ENCODE measurements at regions not wholly inside any gene's neighbourhood (a gene's known extent, or its start where the extent isn't known, plus 50 kb on each side); places are given as distances from the start of the nearest gene placed in this dataset.
"Not testable (repeated sequence)": the region's sequence is repeated elsewhere in the genome, so short reads cannot be mapped to it uniquely, and the experiment has no call there.

DNA sequence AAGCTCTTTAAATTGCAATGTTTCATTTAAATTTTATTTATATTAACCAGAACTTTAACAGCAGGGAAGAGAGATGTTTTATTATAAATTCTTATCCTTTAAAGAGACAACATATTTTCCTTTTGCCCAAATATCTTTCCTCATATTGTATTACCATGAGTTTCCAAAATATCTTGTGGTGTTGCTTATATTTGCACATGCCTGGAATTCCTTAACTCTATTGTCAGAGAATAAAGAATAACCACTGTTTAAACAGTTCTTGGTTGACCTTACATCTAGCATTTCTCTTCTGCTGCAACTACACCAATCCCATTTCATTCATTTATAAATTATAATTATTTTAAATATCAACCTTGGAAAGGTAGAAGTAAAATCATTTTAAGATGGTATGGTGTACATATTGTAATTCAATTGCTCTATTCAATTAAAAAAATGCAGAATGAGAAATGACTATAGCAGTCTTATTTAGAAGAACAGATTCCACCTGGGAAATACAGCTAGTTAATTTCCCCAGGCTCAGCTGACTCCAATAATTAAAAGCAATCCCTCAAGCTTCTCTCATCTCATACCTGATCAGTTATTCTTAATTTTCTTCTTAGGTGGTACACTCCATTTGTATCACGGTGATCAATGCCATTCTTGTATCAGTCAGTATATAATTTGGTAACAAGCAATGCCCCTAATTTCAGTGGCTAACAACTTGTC lies 923.3 kb downstream of the KCNA4 start:
- Histone ChIP-seq H3K9me3 (ENCODE audit: control insufficient read depth in 5 of 5, low read length in 5 of 5) (peaks cover 0 to 4% (median 0%) of the 10 kb centered on the region in 5 donors), H3K27me3 (ENCODE audit: control insufficient read depth in 5 of 5, insufficient read depth in 4 of 5, low read length in 5 of 5) (no peaks in the 10 kb centered on the region), H3K4me1 (ENCODE audit: control insufficient read depth in 5 of 5, insufficient read depth in 5 of 5, low read length in 5 of 5) (no peaks in the 10 kb centered on the region), H3K9ac (ENCODE audit: low read length in 5 of 5) (no peak overlapping the region), H3K36me3 (ENCODE audit: control insufficient read depth in 5 of 5, insufficient read depth in 5 of 5, low read length in 5 of 5) (no peaks in the 10 kb centered on the region), H3K4me3 (ENCODE audit: low read depth in 1 of 5, low read length in 5 of 5) (no peak overlapping the region), H3K27ac (ENCODE audit: low read depth, low read length) (no peak overlapping the region)

DNA sequence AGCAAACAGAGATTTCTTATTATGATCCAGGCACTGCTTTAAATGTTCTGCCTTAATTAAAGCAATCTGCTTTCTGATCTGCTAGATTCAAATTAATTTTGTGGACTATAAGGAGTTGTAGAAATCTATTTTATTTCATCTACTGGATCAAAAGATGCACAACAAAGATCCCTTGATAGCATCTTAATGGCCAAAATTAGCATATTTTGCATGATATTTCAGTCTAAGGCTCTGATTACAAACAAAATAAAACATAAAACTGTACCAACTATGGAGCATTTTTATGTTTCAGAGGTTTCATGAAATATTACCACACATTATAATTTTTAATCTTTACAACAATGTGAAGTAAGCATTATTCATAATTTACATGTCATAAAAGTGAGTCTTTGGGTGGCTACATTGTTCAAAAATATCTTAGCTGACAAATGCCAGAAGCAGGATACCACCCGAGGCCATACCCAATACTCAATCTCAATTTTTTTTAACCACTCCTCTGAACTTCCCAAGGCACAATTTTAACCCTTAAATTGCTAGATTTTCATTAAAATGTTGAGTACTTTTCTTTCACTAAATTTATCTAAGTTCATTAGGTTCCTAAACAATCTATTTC lies 929.5 kb downstream of the KCNA4 start:
- H3K4me3 ChIP-seq (ENCODE audit: low read depth in 1 of 5, low read length in 5 of 5), result no peak overlapping the region

DNA sequence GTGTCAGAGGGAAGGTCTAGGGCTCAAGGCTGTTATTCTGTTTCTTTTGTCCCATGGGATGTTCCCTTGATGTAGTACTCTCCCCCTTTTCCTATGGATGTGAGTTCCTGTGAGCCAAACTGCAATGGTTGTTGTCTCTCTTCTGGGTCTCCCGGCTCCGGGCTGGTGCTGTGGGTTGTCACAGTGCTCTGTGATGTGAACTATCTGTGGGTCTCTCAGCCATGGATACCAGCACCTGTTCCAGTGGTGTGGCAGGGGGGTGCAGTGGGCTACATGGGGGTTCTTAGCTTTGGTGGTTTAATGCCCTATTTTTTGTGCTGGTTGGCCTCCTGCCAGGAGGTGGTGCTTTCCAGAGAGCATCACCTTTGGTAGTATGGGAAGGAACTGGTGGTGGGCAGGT lies 941.1 kb downstream of the KCNA4 start:
- no peak overlapping the region for H3K9ac ChIP-seq (ENCODE audit: low read length in 5 of 5)
- H3K4me3 ChIP-seq (ENCODE audit: low read depth in 1 of 5, low read length in 5 of 5), result no peak overlapping the region
- no peaks in the 10 kb centered on the region for H3K4me1 ChIP-seq (ENCODE audit: control insufficient read depth in 5 of 5, insufficient read depth in 5 of 5, low read length in 5 of 5)
- H3K36me3 ChIP-seq (ENCODE audit: control insufficient read depth in 5 of 5, insufficient read depth in 5 of 5, low read length in 5 of 5), result no peaks in the 10 kb centered on the region
- H3K27me3 ChIP-seq (ENCODE audit: control insufficient read depth in 5 of 5, insufficient read depth in 4 of 5, low read length in 5 of 5), result no peaks in the 10 kb centered on the region
- H3K9me3 ChIP-seq (ENCODE audit: control insufficient read depth in 5 of 5, low read length in 5 of 5), result peaks cover 0 to 7% (median 6%) of the 10 kb centered on the region in 5 donors
- no peak overlapping the region for H3K27ac ChIP-seq (ENCODE audit: low read depth, low read length)

More for the DNA sequence above, 929.5 kb downstream of the KCNA4 start:
- Histone ChIP-seq H3K4me1 (ENCODE audit: control insufficient read depth in 5 of 5, insufficient read depth in 5 of 5, low read length in 5 of 5) (no peaks in the 10 kb centered on the region), H3K36me3 (ENCODE audit: control insufficient read depth in 5 of 5, insufficient read depth in 5 of 5, low read length in 5 of 5) (no peaks in the 10 kb centered on the region), H3K27me3 (ENCODE audit: control insufficient read depth in 5 of 5, insufficient read depth in 4 of 5, low read length in 5 of 5) (no peaks in the 10 kb centered on the region), H3K9me3 (ENCODE audit: control insufficient read depth in 5 of 5, low read length in 5 of 5) (peaks cover 0 to 7% (median 3%) of the 10 kb centered on the region in 5 donors), H3K27ac (ENCODE audit: low read depth, low read length) (no peak overlapping the region), H3K9ac (ENCODE audit: low read length in 5 of 5) (no peak overlapping the region)

DNA sequence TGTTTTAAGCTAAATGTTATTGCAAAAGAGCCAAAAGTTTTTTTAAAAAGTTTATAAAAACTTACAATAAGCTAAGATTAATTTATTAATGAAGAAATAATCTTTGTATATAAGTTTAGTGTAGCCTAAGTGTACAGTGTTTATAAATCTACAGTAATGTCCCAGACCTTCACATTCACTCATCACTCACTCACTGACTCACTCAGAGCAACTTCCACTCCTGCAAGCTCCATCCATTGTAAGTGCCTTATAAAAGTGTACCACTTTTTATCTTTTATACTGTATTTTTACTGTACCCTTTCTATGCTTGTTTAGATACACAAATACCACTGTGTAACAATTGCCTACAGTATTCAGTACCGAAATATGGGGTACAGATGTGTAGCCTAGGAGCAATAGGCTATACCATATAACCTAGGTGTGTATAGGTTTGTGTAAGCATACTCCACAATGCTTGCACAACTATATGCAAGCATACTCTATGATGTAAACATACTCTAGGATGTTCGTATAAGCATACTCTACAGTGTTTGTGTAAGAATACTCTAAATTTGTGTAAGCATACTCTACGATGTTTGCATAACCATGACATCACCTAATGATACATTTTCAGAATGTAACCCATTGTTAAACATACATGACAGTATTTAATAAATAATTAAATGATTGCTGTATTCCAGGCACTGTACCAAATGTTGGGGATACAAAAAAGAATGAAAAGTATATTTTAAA lies 953.0 kb downstream of the KCNA4 start:
- H3K27ac ChIP-seq (ENCODE audit: low read depth, low read length), result no peak overlapping the region
- no peaks in the 10 kb centered on the region for H3K9me3 ChIP-seq (ENCODE audit: control insufficient read depth in 5 of 5, low read length in 5 of 5)
- H3K4me3 ChIP-seq (ENCODE audit: low read depth in 1 of 5, low read length in 5 of 5), result no peak overlapping the region
- H3K9ac ChIP-seq (ENCODE audit: low read length in 5 of 5), result no peak overlapping the region
- H3K4me1 ChIP-seq (ENCODE audit: control insufficient read depth in 5 of 5, insufficient read depth in 5 of 5, low read length in 5 of 5), result no peaks in the 10 kb centered on the region
- H3K27me3 ChIP-seq (ENCODE audit: control insufficient read depth in 5 of 5, insufficient read depth in 4 of 5, low read length in 5 of 5), result no peaks in the 10 kb centered on the region
- H3K36me3 ChIP-seq (ENCODE audit: control insufficient read depth in 5 of 5, insufficient read depth in 5 of 5, low read length in 5 of 5), result no peaks in the 10 kb centered on the region

DNA sequence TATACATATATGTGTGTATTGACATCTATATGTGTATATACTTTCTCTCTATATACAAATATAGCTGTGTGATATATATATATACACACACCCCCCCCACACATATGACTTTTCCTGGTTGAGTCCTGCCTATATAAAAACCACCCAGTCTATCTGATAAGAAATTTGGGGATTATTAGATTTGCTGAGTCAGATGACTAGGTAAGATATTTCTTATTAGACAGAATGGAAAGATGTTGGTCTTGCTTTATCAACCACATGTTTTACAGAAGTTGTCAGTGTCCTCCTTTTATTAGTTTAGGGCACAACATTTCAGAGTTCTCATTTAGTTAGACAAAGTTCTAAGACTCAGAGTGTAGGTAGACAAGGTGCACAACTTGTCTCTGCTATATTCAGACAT lies 953.3 kb downstream of the METTL15 start:
- Histone ChIP-seq H3K36me3 (ENCODE audit: control insufficient read depth in 5 of 5, insufficient read depth in 5 of 5, low read length in 5 of 5) (no peaks in the 10 kb centered on the region), H3K4me3 (ENCODE audit: low read depth in 1 of 5, low read length in 5 of 5) (no peak overlapping the region), H3K27me3 (ENCODE audit: control insufficient read depth in 5 of 5, insufficient read depth in 4 of 5, low read length in 5 of 5) (no peaks in the 10 kb centered on the region), H3K9ac (ENCODE audit: low read length in 5 of 5) (no peak overlapping the region), H3K27ac (ENCODE audit: low read depth, low read length) (no peak overlapping the region), H3K9me3 (ENCODE audit: control insufficient read depth in 5 of 5, low read length in 5 of 5) (peaks cover 0 to 5% (median 3%) of the 10 kb centered on the region in 5 donors), H3K4me1 (ENCODE audit: control insufficient read depth in 5 of 5, insufficient read depth in 5 of 5, low read length in 5 of 5) (no peaks in the 10 kb centered on the region)

DNA sequence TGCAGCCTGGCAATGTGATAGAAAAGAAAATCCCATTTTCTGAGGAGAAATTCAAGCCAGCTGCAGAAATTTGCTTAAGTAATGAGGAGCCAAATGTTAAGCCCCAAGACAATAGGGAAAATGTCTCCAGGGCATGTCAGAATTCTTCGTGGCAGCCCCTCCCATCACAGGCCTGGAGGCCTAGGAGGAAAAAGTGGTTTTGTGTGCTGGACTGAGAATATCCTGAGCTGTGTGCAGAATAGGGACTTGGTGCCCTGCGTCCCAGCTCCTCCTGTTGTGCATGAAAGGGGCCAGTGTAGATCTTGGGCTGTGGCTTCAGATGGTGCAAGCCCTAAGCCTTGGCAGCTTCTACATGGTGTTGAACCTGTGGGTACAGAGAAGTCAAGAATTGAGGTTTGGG lies 948.3 kb downstream of the METTL15 start:
- not testable (repeated sequence) for H3K4me3 ChIP-seq (ENCODE audit: low read depth in 1 of 5, low read length in 5 of 5); H3K9ac ChIP-seq (ENCODE audit: low read length in 5 of 5); H3K9me3 ChIP-seq (ENCODE audit: control insufficient read depth in 5 of 5, low read length in 5 of 5)

DNA sequence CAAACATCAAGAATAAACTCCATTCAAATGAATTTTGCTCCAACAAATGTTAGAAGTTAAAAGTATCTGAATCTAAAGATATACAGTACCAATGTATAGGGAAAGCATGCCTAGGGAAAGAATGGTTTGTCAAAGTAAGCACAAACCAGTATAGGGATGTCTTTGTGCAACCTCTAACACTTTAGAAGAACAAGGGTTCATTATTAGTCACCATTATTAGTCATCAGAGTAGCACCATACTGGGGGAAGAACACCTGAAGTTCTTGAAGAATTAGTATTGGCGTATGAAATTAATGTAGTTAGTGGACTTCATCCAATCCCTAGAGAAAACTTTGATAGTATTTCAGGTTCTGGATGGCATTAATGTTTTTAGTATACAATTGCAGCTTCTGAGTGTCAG lies 943.7 kb downstream of the METTL15 start:
- Histone ChIP-seq H3K27me3 (ENCODE audit: control insufficient read depth in 5 of 5, insufficient read depth in 4 of 5, low read length in 5 of 5) (no peaks in the 10 kb centered on the region), H3K36me3 (ENCODE audit: control insufficient read depth in 5 of 5, insufficient read depth in 5 of 5, low read length in 5 of 5) (no peaks in the 10 kb centered on the region), H3K9ac (ENCODE audit: low read length in 5 of 5) (no peak overlapping the region), H3K4me3 (ENCODE audit: low read depth in 1 of 5, low read length in 5 of 5) (no peak overlapping the region), H3K9me3 (ENCODE audit: control insufficient read depth in 5 of 5, low read length in 5 of 5) (peaks cover 0 to 7% (median 3%) of the 10 kb centered on the region in 5 donors), H3K4me1 (ENCODE audit: control insufficient read depth in 5 of 5, insufficient read depth in 5 of 5, low read length in 5 of 5) (no peaks in the 10 kb centered on the region), H3K27ac (ENCODE audit: low read depth, low read length) (no peak overlapping the region)

More for the DNA sequence above, 948.3 kb downstream of the METTL15 start:
- H3K27ac ChIP-seq (ENCODE audit: low read depth, low read length); H3K36me3 ChIP-seq (ENCODE audit: control insufficient read depth in 5 of 5, insufficient read depth in 5 of 5, low read length in 5 of 5); H3K4me1 ChIP-seq (ENCODE audit: control insufficient read depth in 5 of 5, insufficient read depth in 5 of 5, low read length in 5 of 5); H3K27me3 ChIP-seq (ENCODE audit: control insufficient read depth in 5 of 5, insufficient read depth in 4 of 5, low read length in 5 of 5): not testable (repeated sequence)

DNA sequence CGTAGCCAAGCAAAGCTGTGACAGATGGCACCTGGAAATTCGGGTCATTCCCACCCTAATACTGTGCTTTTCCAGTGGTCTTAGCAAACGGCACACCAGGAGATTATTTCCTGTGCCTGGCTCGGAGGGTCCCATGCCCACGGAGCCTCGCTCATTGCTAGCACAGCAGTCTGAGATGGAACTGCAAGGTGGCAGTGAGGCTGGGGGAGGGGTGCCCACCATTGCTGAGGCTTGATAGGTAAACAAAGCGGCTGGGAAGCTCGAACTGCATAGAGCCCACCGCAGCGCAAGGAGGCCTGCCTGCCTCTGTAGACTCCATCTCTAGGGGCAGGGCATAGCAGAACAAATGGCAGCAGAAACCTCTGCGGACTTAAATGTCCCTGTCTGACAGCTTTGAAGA lies 942.8 kb downstream of the METTL15 start:
- not testable (repeated sequence) for H3K27ac ChIP-seq (ENCODE audit: low read depth, low read length); H3K9me3 ChIP-seq (ENCODE audit: control insufficient read depth in 5 of 5, low read length in 5 of 5); H3K36me3 ChIP-seq (ENCODE audit: control insufficient read depth in 5 of 5, insufficient read depth in 5 of 5, low read length in 5 of 5); H3K4me1 ChIP-seq (ENCODE audit: control insufficient read depth in 5 of 5, insufficient read depth in 5 of 5, low read length in 5 of 5); H3K27me3 ChIP-seq (ENCODE audit: control insufficient read depth in 5 of 5, insufficient read depth in 4 of 5, low read length in 5 of 5); H3K4me3 ChIP-seq (ENCODE audit: low read depth in 1 of 5, low read length in 5 of 5); H3K9ac ChIP-seq (ENCODE audit: low read length in 5 of 5)

DNA sequence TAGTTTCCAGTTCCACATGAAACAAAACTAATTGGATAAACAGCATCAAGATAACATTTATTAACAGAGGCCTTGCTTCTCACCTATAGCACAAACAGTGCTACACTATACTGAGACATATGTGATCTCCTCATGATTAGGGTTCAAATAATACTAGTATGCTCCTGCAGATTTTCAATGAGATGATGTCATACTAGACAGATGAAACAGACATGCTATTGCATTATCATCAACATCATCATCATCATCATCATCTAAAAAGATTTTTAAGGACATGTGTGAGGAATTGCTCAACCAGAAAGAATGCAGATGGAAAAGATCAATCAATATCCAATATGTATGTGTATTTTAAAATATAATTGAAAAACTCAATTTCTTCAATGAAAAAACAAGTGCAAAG lies 932.3 kb downstream of the METTL15 start:
- Histone ChIP-seq H3K9me3 (ENCODE audit: control insufficient read depth in 5 of 5, low read length in 5 of 5) (no peaks in the 10 kb centered on the region), H3K9ac (ENCODE audit: low read length in 5 of 5) (no peak overlapping the region), H3K36me3 (ENCODE audit: control insufficient read depth in 5 of 5, insufficient read depth in 5 of 5, low read length in 5 of 5) (no peaks in the 10 kb centered on the region), H3K27ac (ENCODE audit: low read depth, low read length) (no peak overlapping the region), H3K27me3 (ENCODE audit: control insufficient read depth in 5 of 5, insufficient read depth in 4 of 5, low read length in 5 of 5) (no peaks in the 10 kb centered on the region), H3K4me3 (ENCODE audit: low read depth in 1 of 5, low read length in 5 of 5) (no peak overlapping the region), H3K4me1 (ENCODE audit: control insufficient read depth in 5 of 5, insufficient read depth in 5 of 5, low read length in 5 of 5) (no peaks in the 10 kb centered on the region)

All from subcutaneous abdominal adipose tissue (tissue), 5 donors.